Cardiac muscle cell (in vitro differentiated cells and primary cell): ENCODE measurements at regions not wholly inside any gene's neighbourhood (a gene's known extent, or its start where the extent isn't known, plus 50 kb on each side); places are given as distances from the start of the nearest gene placed in this dataset.

Source experiments
- DNase-seq, 2 donors: peaks; one replicate each; pipeline versions ENCODE4 v3.0.0 to v3.0.0-alpha.2; 2010 to 2017; ENCODE audit warnings: low read depth in 1 of 2, low spot score in 1 of 2
- H3K27ac ChIP-seq: fragments of 200-600 bp; sonication (generic); 2 replicates; pipeline ENCODE4 v1.5.1; 2016
- H3K27me3 ChIP-seq: fragments of 200-600 bp; sonication (generic); 2 replicates; pipeline ENCODE4 v1.6.0; 2016; ENCODE audit warnings: control low read depth
- H3K36me3 ChIP-seq: fragments of 200-600 bp; sonication (generic); 2 replicates; pipeline ENCODE4 v1.5.1; 2016; ENCODE audit warnings: control low read depth
- H3K4me1 ChIP-seq: fragments of 200-600 bp; sonication (generic); 2 replicates; pipeline ENCODE4 v1.8.1; 2017; ENCODE audit warnings: low read depth, mild to moderate bottlenecking, mixed run types
- H3K4me3 ChIP-seq: fragments of 200-600 bp; sonication (generic); 2 replicates; pipeline ENCODE4 v1.5.1; 2016; ENCODE audit warnings: mild to moderate bottlenecking
- H3K9me3 ChIP-seq: fragments of 200-600 bp; sonication (generic); 2 replicates; pipeline ENCODE4 v1.5.1; 2017; ENCODE audit warnings: low read depth, mild to moderate bottlenecking, control low read depth
- TF ChIP-seq, protein P1 (sequence below): IDR thresholded peaks from 2 replicates; pipeline ENCODE4 v1.5.1; 2012; ENCODE audit warnings: low read depth, mild to moderate bottlenecking, low read length

DNA sequence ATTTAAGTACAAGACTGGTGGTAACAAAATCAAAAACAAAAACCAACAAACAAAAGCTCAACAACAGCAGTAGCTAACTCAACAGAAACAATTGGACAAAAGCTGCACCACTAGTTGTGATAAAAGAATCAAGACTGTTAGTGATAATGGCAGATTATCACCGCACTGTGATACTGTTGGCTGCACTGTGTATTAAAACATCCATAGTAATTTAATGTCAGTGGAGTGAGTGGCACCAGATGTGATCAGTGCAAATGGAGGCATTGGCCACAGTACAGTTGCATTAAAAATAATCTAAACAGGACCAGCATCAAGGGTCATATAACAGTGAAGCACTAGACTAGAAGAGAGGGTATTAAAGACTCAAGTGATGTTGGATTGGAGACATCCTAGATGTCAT is 1341.3 kb downstream of the MRPL39 start:
- Histone ChIP-seq H3K27ac (no peak overlapping the region), H3K36me3 (no peaks in the 10 kb centered on the region), H3K4me1 (peaks cover 2% of the 10 kb centered on the region), H3K9me3 (no peaks in the 10 kb centered on the region), H3K4me3 (no peak overlapping the region), H3K27me3 (no peaks in the 10 kb centered on the region)
- TF ChIP-seq, protein P1, sequence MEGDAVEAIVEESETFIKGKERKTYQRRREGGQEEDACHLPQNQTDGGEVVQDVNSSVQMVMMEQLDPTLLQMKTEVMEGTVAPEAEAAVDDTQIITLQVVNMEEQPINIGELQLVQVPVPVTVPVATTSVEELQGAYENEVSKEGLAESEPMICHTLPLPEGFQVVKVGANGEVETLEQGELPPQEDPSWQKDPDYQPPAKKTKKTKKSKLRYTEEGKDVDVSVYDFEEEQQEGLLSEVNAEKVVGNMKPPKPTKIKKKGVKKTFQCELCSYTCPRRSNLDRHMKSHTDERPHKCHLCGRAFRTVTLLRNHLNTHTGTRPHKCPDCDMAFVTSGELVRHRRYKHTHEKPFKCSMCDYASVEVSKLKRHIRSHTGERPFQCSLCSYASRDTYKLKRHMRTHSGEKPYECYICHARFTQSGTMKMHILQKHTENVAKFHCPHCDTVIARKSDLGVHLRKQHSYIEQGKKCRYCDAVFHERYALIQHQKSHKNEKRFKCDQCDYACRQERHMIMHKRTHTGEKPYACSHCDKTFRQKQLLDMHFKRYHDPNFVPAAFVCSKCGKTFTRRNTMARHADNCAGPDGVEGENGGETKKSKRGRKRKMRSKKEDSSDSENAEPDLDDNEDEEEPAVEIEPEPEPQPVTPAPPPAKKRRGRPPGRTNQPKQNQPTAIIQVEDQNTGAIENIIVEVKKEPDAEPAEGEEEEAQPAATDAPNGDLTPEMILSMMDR = no peak
- DNase-seq = no peak

DNA sequence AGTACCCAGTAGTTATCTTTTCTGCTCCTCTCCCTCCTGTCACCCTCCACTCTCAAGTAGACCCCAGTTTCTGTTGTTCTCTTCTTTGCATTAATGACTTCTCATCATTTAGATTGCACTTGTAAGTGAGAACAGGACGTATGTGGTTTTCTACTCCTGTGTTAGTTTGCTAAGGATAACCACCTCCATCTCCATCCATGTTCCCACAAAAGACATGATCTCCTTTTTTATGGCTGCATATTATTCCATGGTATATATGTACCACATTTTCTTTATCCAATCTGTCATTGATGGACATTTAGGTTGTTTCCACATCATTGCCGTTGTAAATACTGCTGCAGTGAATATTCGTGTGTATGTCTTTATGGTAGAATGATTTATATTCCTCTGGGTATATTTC is 1346.5 kb downstream of the MRPL39 start:
- H3K36me3 ChIP-seq = no peaks in the 10 kb centered on the region
- TF ChIP-seq, protein P1 = no peak
- H3K27me3 ChIP-seq = no peaks in the 10 kb centered on the region
- no peaks in the 10 kb centered on the region for H3K9me3 ChIP-seq
- no peak for DNase-seq
- no peak overlapping the region for H3K27ac ChIP-seq
- H3K4me3 ChIP-seq = no peak overlapping the region
- H3K4me1 ChIP-seq = no peaks in the 10 kb centered on the region

DNA sequence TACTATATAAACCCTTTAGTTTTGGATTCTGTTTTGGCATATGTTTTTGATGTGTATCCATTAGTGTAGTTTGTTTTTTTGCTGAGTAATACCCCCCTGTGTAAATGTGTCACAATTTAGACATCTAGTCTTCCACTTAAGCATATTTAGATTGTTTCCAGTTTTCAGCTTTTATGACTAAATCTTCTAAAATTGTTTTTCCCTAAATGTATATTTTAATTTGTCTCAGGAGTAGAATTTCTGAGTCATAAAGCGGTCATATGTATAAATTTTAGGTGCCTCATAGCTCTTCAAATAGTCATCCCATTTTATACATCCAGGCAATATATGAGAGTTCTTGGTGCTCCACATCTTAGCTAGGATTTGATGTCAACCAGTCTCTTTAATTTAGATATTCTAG is 1348.0 kb downstream of the MRPL39 start:
- H3K4me1 ChIP-seq = no peaks in the 10 kb centered on the region
- no peaks in the 10 kb centered on the region for H3K27me3 ChIP-seq
- H3K9me3 ChIP-seq = no peaks in the 10 kb centered on the region
- TF ChIP-seq, protein P1 = no peak
- H3K27ac ChIP-seq = no peak overlapping the region
- no peaks in the 10 kb centered on the region for H3K36me3 ChIP-seq
- DNase-seq = no peak
- H3K4me3 ChIP-seq = no peak overlapping the region

DNA sequence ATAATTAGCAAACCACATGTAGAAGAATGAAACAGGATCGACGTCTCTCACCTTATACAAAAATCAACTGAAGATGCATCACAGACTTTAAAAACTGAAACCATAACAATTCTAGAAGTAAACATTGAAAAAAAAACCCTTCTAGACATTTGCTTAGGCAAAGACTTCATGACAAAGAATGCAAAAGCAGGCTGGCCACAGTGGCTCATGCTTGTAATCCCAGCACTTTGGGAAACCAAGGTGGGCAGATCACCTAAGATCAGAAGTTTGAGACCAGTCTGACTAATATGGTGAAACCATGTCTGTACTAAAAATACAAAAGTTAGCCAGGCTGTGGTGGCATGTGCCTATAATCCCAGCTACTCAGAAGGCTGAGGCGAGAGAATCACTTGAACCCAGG is 1351.7 kb downstream of the MRPL39 start:
- Histone ChIP-seq H3K36me3 (no peaks in the 10 kb centered on the region), H3K4me1 (no peaks in the 10 kb centered on the region), H3K27ac (no peak overlapping the region), H3K27me3 (no peaks in the 10 kb centered on the region), H3K9me3 (no peaks in the 10 kb centered on the region), H3K4me3 (no peak overlapping the region)
- DNase-seq = no peak
- TF ChIP-seq, protein P1 = no peak

DNA sequence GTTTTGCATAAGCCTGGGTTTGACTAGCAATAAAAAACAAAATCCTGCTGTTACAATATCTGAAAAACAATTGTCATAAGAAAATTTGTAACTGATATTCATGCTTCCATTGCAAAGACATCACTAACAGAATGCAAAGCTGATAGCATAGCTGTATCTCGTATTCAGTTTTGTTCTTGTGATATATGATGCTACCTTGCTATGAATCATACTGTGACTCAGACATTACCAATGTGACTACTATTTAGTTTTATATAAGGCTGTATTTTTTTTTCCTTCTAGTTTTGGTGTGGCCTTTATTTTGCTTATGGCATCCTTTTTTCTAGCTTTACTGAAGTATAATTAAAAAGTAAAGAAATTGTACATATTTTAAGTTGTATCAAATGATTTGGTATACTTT is 1381.8 kb downstream of the MRPL39 start:
- H3K27me3 ChIP-seq = no peaks in the 10 kb centered on the region
- no peak overlapping the region for H3K4me3 ChIP-seq
- TF ChIP-seq, protein P1 = no peak
- no peak overlapping the region for H3K27ac ChIP-seq
- H3K4me1 ChIP-seq = peaks cover 8% of the 10 kb centered on the region
- H3K36me3 ChIP-seq = no peaks in the 10 kb centered on the region
- H3K9me3 ChIP-seq = no peaks in the 10 kb centered on the region
- DNase-seq = no peak

DNA sequence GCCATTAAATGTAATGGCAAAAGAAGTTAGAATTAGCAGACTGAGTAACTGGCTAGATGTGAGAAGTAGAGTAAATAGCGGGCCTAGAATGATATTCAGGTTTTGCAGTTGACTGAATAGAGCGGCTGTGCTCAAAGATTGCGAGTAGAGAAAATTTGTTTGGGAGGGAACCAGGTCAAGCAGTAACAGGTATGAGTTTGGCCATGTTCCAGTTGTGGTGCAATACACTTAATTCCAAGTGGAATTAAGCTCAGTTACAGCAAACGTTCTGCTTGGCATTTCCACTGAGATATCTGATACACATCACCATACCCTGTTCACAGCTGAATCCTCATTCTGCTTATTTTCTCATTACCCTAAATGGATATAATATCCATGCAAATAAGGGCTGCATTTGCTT is 1382.9 kb downstream of the MRPL39 start:
- DNase-seq = no peak
- Histone ChIP-seq H3K27me3 (no peaks in the 10 kb centered on the region), H3K4me1 (peaks cover 8% of the 10 kb centered on the region), H3K4me3 (no peak overlapping the region), H3K9me3 (no peaks in the 10 kb centered on the region), H3K36me3 (no peaks in the 10 kb centered on the region), H3K27ac (no peak overlapping the region)
- TF ChIP-seq, protein P1 = no peak
